ENCODE measurements at regions not wholly inside any gene's neighbourhood (a gene's known extent, or its start where the extent isn't known, plus 50 kb on each side); places are given as distances from the start of the nearest gene placed in this dataset.
"Not testable (repeated sequence)": the region's sequence is repeated elsewhere in the genome, so short reads cannot be mapped to it uniquely, and the experiment has no call there.

DNA sequence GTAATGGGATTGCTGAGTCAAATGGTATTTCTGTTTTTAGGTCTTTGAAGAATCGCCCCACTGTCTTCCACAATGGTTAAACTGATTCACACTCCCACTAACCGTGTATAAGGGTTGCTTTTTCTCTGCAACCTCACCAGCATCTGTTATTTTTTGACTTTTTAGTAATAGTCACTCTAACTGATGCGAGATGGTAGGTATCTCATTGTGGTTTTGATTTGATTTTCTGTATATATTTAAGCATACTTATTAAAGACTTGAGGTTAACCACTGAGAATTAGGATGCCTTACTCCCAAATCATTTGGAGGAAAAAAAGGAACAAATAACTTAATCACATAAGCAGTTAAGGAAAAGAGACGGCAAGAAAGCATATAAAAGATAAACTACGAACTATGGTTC is 181.6 kb upstream of the FST start:
- no peaks in the 10 kb centered on the region for H3K36me3 ChIP-seq (ENCODE audit: control insufficient read depth in 3 of 3, insufficient read depth in 2 of 3, low read depth in 1 of 3, low read length in 3 of 3)
- no peaks in the 10 kb centered on the region for H3K4me1 ChIP-seq (ENCODE audit: control insufficient read depth in 3 of 3, insufficient read depth in 2 of 3, low read depth in 1 of 3, low read length in 2 of 3)
- H3K27ac ChIP-seq (ENCODE audit: low read depth in 1 of 3, low read length in 2 of 3) = no peak overlapping the region
- H3K4me3 ChIP-seq (ENCODE audit: low read depth in 1 of 3, low read length in 3 of 3) = no peak overlapping the region
- no peaks in the 10 kb centered on the region for H3K9me3 ChIP-seq (ENCODE audit: control insufficient read depth in 2 of 2, insufficient read depth in 1 of 2, low read depth in 1 of 2, low read length in 1 of 2)
- H3K27me3 ChIP-seq (ENCODE audit: control insufficient read depth in 3 of 3, insufficient read depth in 3 of 3, low read length in 3 of 3) = no peaks in the 10 kb centered on the region
- FAIRE-seq (no peak), DNase-seq (no peak)
- 68 to 80% (median 70%) methylated on average over 5 of the region's 5 CpGs for WGBS, 3 donors

DNA sequence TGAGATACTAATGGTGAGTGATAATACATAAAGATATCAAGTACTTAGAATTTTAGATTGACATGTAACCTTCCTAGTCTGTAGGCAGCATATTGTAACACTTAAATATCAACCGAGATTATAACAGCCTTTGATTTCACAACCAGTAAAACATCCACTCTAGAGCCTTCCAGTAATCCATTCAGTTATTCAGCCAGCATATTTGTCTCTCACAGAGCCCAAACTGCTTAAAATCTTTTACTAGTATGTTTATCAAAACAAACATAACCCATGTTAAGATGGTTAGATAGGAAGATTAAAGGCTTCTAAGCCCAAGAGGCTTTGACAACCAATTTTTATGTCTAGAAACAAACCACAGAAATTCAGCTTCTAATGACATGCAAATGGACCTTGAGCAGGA is 177.9 kb upstream of the FST start:
- no peaks in the 10 kb centered on the region for H3K9me3 ChIP-seq (ENCODE audit: control insufficient read depth in 2 of 2, insufficient read depth in 1 of 2, low read depth in 1 of 2, low read length in 1 of 2)
- H3K4me3 ChIP-seq (ENCODE audit: low read depth in 1 of 3, low read length in 3 of 3) = no peak overlapping the region
- H3K36me3 ChIP-seq (ENCODE audit: control insufficient read depth in 3 of 3, insufficient read depth in 2 of 3, low read depth in 1 of 3, low read length in 3 of 3) = no peaks in the 10 kb centered on the region
- no peaks in the 10 kb centered on the region for H3K4me1 ChIP-seq (ENCODE audit: control insufficient read depth in 3 of 3, insufficient read depth in 2 of 3, low read depth in 1 of 3, low read length in 2 of 3)
- no peak overlapping the region for H3K27ac ChIP-seq (ENCODE audit: low read depth in 1 of 3, low read length in 2 of 3)
- no peak for FAIRE-seq
- DNase-seq = no peak
- WGBS, 3 donors = 42 to 54% (median 50%) methylated on average over 1 of the region's 1 CpG
- no peaks in the 10 kb centered on the region for H3K27me3 ChIP-seq (ENCODE audit: control insufficient read depth in 3 of 3, insufficient read depth in 3 of 3, low read length in 3 of 3)

DNA sequence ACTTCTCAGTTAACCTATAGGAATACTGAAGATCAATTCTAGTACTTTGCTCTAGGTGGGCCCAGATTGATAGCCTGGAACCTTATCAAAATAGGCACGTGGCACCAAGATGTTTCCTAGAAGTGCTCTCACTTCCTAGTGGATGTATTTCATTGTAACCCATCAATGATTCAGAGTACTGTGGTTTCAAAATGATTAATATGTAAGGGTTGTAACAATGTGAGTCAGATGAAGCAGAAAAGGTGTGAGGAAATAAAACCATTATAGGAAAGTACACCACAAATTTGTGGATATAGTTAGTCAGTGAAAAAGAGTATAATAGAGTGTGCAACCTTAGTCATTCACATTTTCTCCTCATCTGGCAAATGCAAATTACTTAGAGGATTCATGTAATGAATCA is 177.3 kb upstream of the FST start:
- Histone ChIP-seq H3K4me1 (ENCODE audit: control insufficient read depth in 3 of 3, insufficient read depth in 2 of 3, low read depth in 1 of 3, low read length in 2 of 3) (no peaks in the 10 kb centered on the region), H3K27me3 (ENCODE audit: control insufficient read depth in 3 of 3, insufficient read depth in 3 of 3, low read length in 3 of 3) (no peaks in the 10 kb centered on the region), H3K4me3 (ENCODE audit: low read depth in 1 of 3, low read length in 3 of 3) (no peak overlapping the region), H3K27ac (ENCODE audit: low read depth in 1 of 3, low read length in 2 of 3) (no peak overlapping the region), H3K9me3 (ENCODE audit: control insufficient read depth in 2 of 2, insufficient read depth in 1 of 2, low read depth in 1 of 2, low read length in 1 of 2) (no peaks in the 10 kb centered on the region), H3K36me3 (ENCODE audit: control insufficient read depth in 3 of 3, insufficient read depth in 2 of 3, low read depth in 1 of 3, low read length in 3 of 3) (no peaks in the 10 kb centered on the region)
- WGBS, 3 donors = 10 to 32% (median 10%) methylated on average over 1 of the region's 1 CpG
- DNase-seq = no peak
- no peak for FAIRE-seq

DNA sequence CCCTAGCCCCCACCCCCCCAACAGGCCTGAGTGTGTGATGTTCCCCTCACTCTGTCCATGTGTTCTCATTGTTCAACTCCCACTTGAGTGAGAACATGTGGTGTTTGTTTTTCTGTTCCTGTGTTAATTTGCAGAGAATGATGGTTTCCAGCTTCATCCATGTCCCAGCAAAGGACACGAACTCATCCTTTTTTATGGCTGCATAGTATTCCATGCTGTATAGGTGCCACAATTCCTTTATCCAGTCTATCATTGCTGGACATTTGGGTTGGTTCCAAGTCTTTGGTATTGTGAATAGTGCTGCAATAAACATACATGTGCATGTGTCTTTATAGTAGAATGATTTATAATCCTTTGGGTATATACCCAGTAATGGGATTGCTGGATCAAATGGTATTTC is 175.1 kb upstream of the FST start:
- WGBS, 3 donors = 77 to 81% (median 78%) methylated on average over 1 of the region's 1 CpG
- H3K4me1 ChIP-seq (ENCODE audit: control insufficient read depth in 3 of 3, insufficient read depth in 2 of 3, low read depth in 1 of 3, low read length in 2 of 3); H3K27me3 ChIP-seq (ENCODE audit: control insufficient read depth in 3 of 3, insufficient read depth in 3 of 3, low read length in 3 of 3); H3K27ac ChIP-seq (ENCODE audit: low read depth in 1 of 3, low read length in 2 of 3); H3K36me3 ChIP-seq (ENCODE audit: control insufficient read depth in 3 of 3, insufficient read depth in 2 of 3, low read depth in 1 of 3, low read length in 3 of 3); H3K9me3 ChIP-seq (ENCODE audit: control insufficient read depth in 2 of 2, insufficient read depth in 1 of 2, low read depth in 1 of 2, low read length in 1 of 2); DNase-seq; H3K4me3 ChIP-seq (ENCODE audit: low read depth in 1 of 3, low read length in 3 of 3); FAIRE-seq: not testable (repeated sequence)

DNA sequence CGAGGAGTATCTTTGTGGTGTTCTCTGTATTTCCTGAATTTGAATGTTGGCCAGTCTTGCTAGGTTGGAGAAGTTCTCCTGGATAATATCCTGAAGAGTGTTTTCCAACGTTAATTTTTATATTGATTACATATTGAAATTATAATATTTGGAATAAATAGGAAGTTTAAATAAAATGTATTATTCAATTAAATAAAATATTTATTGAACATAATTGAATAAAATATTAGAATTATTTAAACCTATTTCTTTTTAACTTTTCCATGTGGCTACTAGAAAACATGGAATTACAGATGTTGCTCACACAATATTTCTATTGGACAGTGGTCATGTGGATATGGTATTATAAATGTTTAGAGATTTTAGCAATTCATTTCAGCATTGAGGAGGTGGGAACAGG is 170.8 kb upstream of the FST start:
- Histone ChIP-seq H3K4me1 (ENCODE audit: control insufficient read depth in 3 of 3, insufficient read depth in 2 of 3, low read depth in 1 of 3, low read length in 2 of 3) (no peaks in the 10 kb centered on the region), H3K9me3 (ENCODE audit: control insufficient read depth in 2 of 2, insufficient read depth in 1 of 2, low read depth in 1 of 2, low read length in 1 of 2) (no peaks in the 10 kb centered on the region), H3K36me3 (ENCODE audit: control insufficient read depth in 3 of 3, insufficient read depth in 2 of 3, low read depth in 1 of 3, low read length in 3 of 3) (no peaks in the 10 kb centered on the region), H3K27ac (ENCODE audit: low read depth in 1 of 3, low read length in 2 of 3) (no peak overlapping the region), H3K4me3 (ENCODE audit: low read depth in 1 of 3, low read length in 3 of 3) (no peak overlapping the region), H3K27me3 (ENCODE audit: control insufficient read depth in 3 of 3, insufficient read depth in 3 of 3, low read length in 3 of 3) (no peaks in the 10 kb centered on the region)
- DNase-seq = no peak
- WGBS, 3 donors = 64 to 87% (median 84%) methylated on average over 2 of the region's 2 CpGs
- no peak for FAIRE-seq

DNA sequence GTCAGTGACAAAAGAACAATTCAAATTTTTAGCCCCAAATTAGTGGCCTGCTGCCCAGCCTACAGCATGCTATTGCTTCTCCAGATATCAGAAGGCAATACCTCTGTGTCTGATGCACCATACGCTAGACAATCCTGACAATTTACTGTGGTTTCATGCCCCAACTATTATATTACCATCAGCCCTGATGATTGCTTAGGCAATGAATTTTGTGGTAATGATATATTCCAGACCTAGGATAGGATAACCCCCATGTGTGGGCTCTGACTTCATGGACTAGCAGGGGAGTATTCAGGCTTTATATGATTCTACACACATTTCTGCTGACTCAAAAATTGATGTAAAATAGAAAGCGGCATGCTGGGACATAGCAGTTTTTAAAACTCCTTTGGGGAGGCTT is 168.7 kb upstream of the FST start:
- Histone ChIP-seq H3K4me3 (ENCODE audit: low read depth in 1 of 3, low read length in 3 of 3) (no peak overlapping the region), H3K9me3 (ENCODE audit: control insufficient read depth in 2 of 2, insufficient read depth in 1 of 2, low read depth in 1 of 2, low read length in 1 of 2) (peaks cover 0 to 4% of the 10 kb centered on the region in 2 donors), H3K4me1 (ENCODE audit: control insufficient read depth in 3 of 3, insufficient read depth in 2 of 3, low read depth in 1 of 3, low read length in 2 of 3) (no peaks in the 10 kb centered on the region), H3K27ac (ENCODE audit: low read depth in 1 of 3, low read length in 2 of 3) (no peak overlapping the region), H3K27me3 (ENCODE audit: control insufficient read depth in 3 of 3, insufficient read depth in 3 of 3, low read length in 3 of 3) (no peaks in the 10 kb centered on the region), H3K36me3 (ENCODE audit: control insufficient read depth in 3 of 3, insufficient read depth in 2 of 3, low read depth in 1 of 3, low read length in 3 of 3) (no peaks in the 10 kb centered on the region)
- FAIRE-seq = no peak
- no peak for DNase-seq
- WGBS, 3 donors = 90 to 98% (median 91%) methylated on average over 2 of the region's 2 CpGs

DNA sequence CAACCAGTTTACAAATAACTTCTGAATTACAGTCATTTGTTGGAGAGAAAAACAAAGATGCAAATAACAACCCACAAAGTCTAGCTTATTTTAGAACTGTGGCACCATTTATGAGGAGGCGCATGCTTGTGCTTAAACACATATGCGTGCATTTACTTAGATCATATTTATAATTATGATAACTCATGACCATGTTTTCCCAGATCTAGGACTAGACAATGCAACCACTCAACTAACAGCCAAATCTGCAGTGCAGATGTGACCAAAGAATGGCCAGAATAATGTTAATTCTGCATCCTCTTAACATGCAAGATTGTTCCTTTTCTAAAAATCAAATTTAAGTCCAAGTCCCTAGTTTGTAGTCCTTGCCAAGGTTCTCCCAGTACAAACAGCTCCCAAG is 167.3 kb upstream of the FST start:
- no peak for DNase-seq
- 86 to 91% (median 91%) methylated on average over 2 of the region's 2 CpGs for WGBS, 3 donors
- H3K27ac ChIP-seq (ENCODE audit: low read depth in 1 of 3, low read length in 2 of 3) = no peak overlapping the region
- H3K9me3 ChIP-seq (ENCODE audit: control insufficient read depth in 2 of 2, insufficient read depth in 1 of 2, low read depth in 1 of 2, low read length in 1 of 2) = peaks cover 0 to 4% of the 10 kb centered on the region in 2 donors
- H3K4me3 ChIP-seq (ENCODE audit: low read depth in 1 of 3, low read length in 3 of 3) = no peak overlapping the region
- no peaks in the 10 kb centered on the region for H3K36me3 ChIP-seq (ENCODE audit: control insufficient read depth in 3 of 3, insufficient read depth in 2 of 3, low read depth in 1 of 3, low read length in 3 of 3)
- no peak for FAIRE-seq
- H3K4me1 ChIP-seq (ENCODE audit: control insufficient read depth in 3 of 3, insufficient read depth in 2 of 3, low read depth in 1 of 3, low read length in 2 of 3) = no peaks in the 10 kb centered on the region
- no peaks in the 10 kb centered on the region for H3K27me3 ChIP-seq (ENCODE audit: control insufficient read depth in 3 of 3, insufficient read depth in 3 of 3, low read length in 3 of 3)

DNA sequence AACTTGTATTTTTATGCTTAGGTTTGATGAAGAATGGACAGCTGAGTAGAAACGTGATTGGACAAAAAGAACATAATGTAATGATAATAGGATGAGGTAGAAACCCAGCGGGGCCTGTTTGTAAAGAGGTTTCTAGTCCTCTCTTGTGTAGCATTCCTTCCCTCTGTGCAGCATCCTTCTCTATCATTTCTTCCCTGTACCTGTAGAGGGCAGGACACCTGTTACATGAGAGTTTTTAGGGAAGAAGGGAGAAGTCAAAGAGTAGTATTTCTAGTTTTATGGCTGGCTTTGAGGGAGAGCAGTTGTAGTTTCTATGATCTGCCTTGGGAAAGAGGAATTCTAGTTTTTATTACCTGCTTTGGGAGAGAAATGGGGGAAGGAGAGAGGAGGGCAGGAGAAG is 162.1 kb upstream of the FST start:
- FAIRE-seq = no peak

DNA sequence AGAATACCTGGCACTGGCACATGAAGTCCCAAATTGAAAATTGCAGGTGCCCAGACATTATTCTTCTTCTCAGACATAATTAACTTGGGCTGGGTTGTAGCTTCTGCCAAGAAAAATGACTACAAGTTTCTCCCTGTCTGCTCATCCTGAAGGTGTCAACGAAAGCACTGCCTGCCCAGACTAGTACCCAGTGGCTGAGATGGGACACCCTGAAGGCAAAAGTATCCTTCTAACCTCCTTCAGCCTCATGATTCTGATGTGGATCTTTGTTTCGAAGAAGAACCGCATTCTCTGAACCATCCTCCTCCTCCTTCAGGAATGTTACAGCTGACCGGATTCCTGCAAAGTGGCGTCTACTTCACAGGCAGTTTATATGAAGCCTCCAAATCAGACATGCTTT is 161.1 kb upstream of the FST start:
- 78 to 85% (median 84%) methylated on average over 5 of the region's 5 CpGs for WGBS, 3 donors
- H3K27ac ChIP-seq (ENCODE audit: low read depth in 1 of 3, low read length in 2 of 3) = no peak overlapping the region
- H3K9me3 ChIP-seq (ENCODE audit: control insufficient read depth in 2 of 2, insufficient read depth in 1 of 2, low read depth in 1 of 2, low read length in 1 of 2) = peaks cover 0 to 4% of the 10 kb centered on the region in 2 donors
- FAIRE-seq (no peak), DNase-seq (no peak)
- no peaks in the 10 kb centered on the region for H3K36me3 ChIP-seq (ENCODE audit: control insufficient read depth in 3 of 3, insufficient read depth in 2 of 3, low read depth in 1 of 3, low read length in 3 of 3)
- H3K4me1 ChIP-seq (ENCODE audit: control insufficient read depth in 3 of 3, insufficient read depth in 2 of 3, low read depth in 1 of 3, low read length in 2 of 3) = no peaks in the 10 kb centered on the region
- H3K4me3 ChIP-seq (ENCODE audit: low read depth in 1 of 3, low read length in 3 of 3) = no peak overlapping the region
- no peaks in the 10 kb centered on the region for H3K27me3 ChIP-seq (ENCODE audit: control insufficient read depth in 3 of 3, insufficient read depth in 3 of 3, low read length in 3 of 3)

More for the DNA sequence above, 162.1 kb upstream of the FST start:
- 50 to 59% (median 57%) methylated on average over 2 of the region's 2 CpGs for WGBS, 3 donors
- Histone ChIP-seq H3K4me1 (ENCODE audit: control insufficient read depth in 3 of 3, insufficient read depth in 2 of 3, low read depth in 1 of 3, low read length in 2 of 3) (no peaks in the 10 kb centered on the region), H3K27me3 (ENCODE audit: control insufficient read depth in 3 of 3, insufficient read depth in 3 of 3, low read length in 3 of 3) (no peaks in the 10 kb centered on the region), H3K36me3 (ENCODE audit: control insufficient read depth in 3 of 3, insufficient read depth in 2 of 3, low read depth in 1 of 3, low read length in 3 of 3) (no peaks in the 10 kb centered on the region), H3K27ac (ENCODE audit: low read depth in 1 of 3, low read length in 2 of 3) (no peak overlapping the region), H3K9me3 (ENCODE audit: control insufficient read depth in 2 of 2, insufficient read depth in 1 of 2, low read depth in 1 of 2, low read length in 1 of 2) (peaks cover 0 to 4% of the 10 kb centered on the region in 2 donors), H3K4me3 (ENCODE audit: low read depth in 1 of 3, low read length in 3 of 3) (no peak overlapping the region)
- no peak for DNase-seq
